HepG2 (cell line): ENCODE measurements at regions not wholly inside any gene's neighbourhood (a gene's known extent, or its start where the extent isn't known, plus 50 kb on each side); places are given as distances from the start of the nearest gene placed in this dataset.

Experiments
- ATAC-seq: fragments of 200-7000 bp; cut with Tn5 transposase; 3 replicates; pipeline ENCODE4 v1.9.1; 2020; ENCODE audit warnings: mild to moderate bottlenecking, moderate library complexity
- BruUV-seq: library from RNA; stranded (reverse); fragments of 400-500 nt; replicated peaks from 2 replicates; lab custom pipeline; 2021; lab: Mats Ljungman, UMichigan
- CTCF ChIA-PET: fragments of 300-600 bp; formaldehyde crosslinking; extraction: SDS; loops from one replicate; lab custom pipeline; 2021; ENCODE audit warnings: low total read pairs, inconsistent platforms, low intra/inter-chr PET ratio; lab: Yijun Ruan, JAX
- POLR2A ChIA-PET: fragments of 350-600 bp; sonication (Branson Sonifier 250); formaldehyde crosslinking; loops from one replicate; lab custom pipeline; 2020; ENCODE audit warnings: antibody characterized with exemption, inconsistent platforms; lab: Yijun Ruan, JAX
- DNase-seq: peaks from one replicate; pipeline ENCODE4 v3.0.0-alpha.2; 2015; ENCODE audit warnings: low spot score
- FAIRE-seq: peaks from 3 replicates; lab custom pipeline; 2011; peaks lifted over from hg19 to GRCh38; lab: Jason Lieb, UNC
- H2AFZ ChIP-seq: one replicate; pipeline ENCODE4 v1.6.1; 2011; ENCODE audit warnings: low read length, inconsistent platforms
- H3K27ac ChIP-seq: fragments of 300-600 bp; 3 replicates; pipeline ENCODE4 v1.8.0; 2011; ENCODE audit warnings: mixed run types, mild to moderate bottlenecking, mixed read lengths, low read length, inconsistent platforms; ENCODE audit not compliant: insufficient read depth; ENCODE audit errors: extremely low read length
- H3K27me3 ChIP-seq, 2 experiments: fragments of 200-600 bp in 1 of 2; 2 replicates in 1 of 2; 3 replicates in 1 of 2; pipeline versions ENCODE4 v1.6.0 to v1.8.0; 2011; ENCODE audit warnings: low read length in 2 of 2, mild to moderate bottlenecking in 2 of 2, moderate library complexity in 2 of 2, inconsistent platforms in 1 of 2; ENCODE audit not compliant: insufficient read depth in 2 of 2, control insufficient read depth in 1 of 2
- H3K36me3 ChIP-seq, 2 experiments: fragments of 200-600 bp in 1 of 2; replicated peaks in 1 of 2; 2 replicates in 1 of 2; 3 replicates in 1 of 2; pipeline versions ENCODE4 v1.5.1 to v1.8.0; 2011; ENCODE audit warnings: low read length in 2 of 2, inconsistent platforms in 1 of 2; ENCODE audit not compliant: insufficient read depth in 2 of 2, control insufficient read depth in 1 of 2
- H3K4me1 ChIP-seq: 2 replicates; pipeline ENCODE4 v1.5.1; 2012; ENCODE audit warnings: low read length, inconsistent platforms; ENCODE audit not compliant: insufficient read depth
- H3K4me2 ChIP-seq: 2 replicates; pipeline ENCODE4 v1.6.0; 2011; ENCODE audit warnings: low read depth, low read length, inconsistent platforms
- H3K4me3 ChIP-seq, 3 experiments: fragments of 200-600 bp in 1 of 3; sonication (generic), shearing (Covaris generic) in 1 of 3; replicated peaks in 1 of 3; 2 replicates each; pipeline ENCODE4 v1.5.1; 2011 to 2016; ENCODE audit warnings: low read length in 3 of 3, inconsistent platforms in 2 of 3, low read depth in 2 of 3, mild to moderate bottlenecking in 2 of 3, control low read depth in 1 of 3, mixed read lengths in 1 of 3; ENCODE audit not compliant: insufficient read depth in 1 of 3
- H3K79me2 ChIP-seq: one replicate; pipeline ENCODE4 v1.6.1; 2011; ENCODE audit warnings: low read length, inconsistent platforms; ENCODE audit not compliant: insufficient read depth
- H3K9ac ChIP-seq: 2 replicates; pipeline ENCODE4 v1.6.0; 2011; ENCODE audit warnings: mild to moderate bottlenecking, low read depth, low read length, inconsistent platforms; ENCODE audit not compliant: insufficient read depth
- H3K9me3 ChIP-seq: 2 replicates; pipeline ENCODE4 v1.5.1; 2012; ENCODE audit warnings: mild to moderate bottlenecking, low read length
- H4K20me1 ChIP-seq: 2 replicates; pipeline ENCODE4 v1.6.0; 2011; ENCODE audit warnings: inconsistent platforms, mild to moderate bottlenecking, low read length, moderate library complexity; ENCODE audit not compliant: insufficient read depth
- AFF4 ChIP-seq: sonication (generic); formaldehyde crosslinking; IDR thresholded peaks from 2 replicates; pipeline ENCODE4 v1.4.0; 2020; ENCODE audit warnings: missing genetic modification reagents
- ARID3A ChIP-seq: IDR thresholded peaks from 2 replicates; pipeline ENCODE4 v1.6.1; 2012; ENCODE audit warnings: low read depth, low read length, improper control_type of control experiment
- DNMT1 ChIP-seq: sonication (generic); formaldehyde crosslinking; IDR thresholded peaks from 2 replicates; pipeline ENCODE4 v1.5.1; 2020; ENCODE audit warnings: mild to moderate bottlenecking, missing genetic modification reagents
- EED ChIP-seq: sonication (generic); formaldehyde crosslinking; IDR thresholded peaks from 2 replicates; pipeline ENCODE4 v1.5.0; 2020; ENCODE audit warnings: mild to moderate bottlenecking, missing genetic modification reagents
- ESRRA ChIP-seq: sonication (generic); formaldehyde crosslinking; IDR thresholded peaks from 2 replicates; pipeline ENCODE4 v1.5.1; 2020; ENCODE audit warnings: mild to moderate bottlenecking, low read depth, missing genetic modification reagents
- KDM5B ChIP-seq: sonication (generic); formaldehyde crosslinking; IDR thresholded peaks from 2 replicates; pipeline ENCODE4 v1.4.0; 2020; ENCODE audit warnings: missing genetic modification reagents, mild to moderate bottlenecking, borderline replicate concordance
- SIX4 ChIP-seq: sonication (generic); formaldehyde crosslinking; IDR thresholded peaks from 2 replicates; pipeline ENCODE4 v1.4.0; 2020; ENCODE audit warnings: missing genetic modification reagents
- TRIM22 ChIP-seq: fragments of 450-650 bp; IDR thresholded peaks from 2 replicates; pipeline ENCODE4 v1.6.1; 2017
- ZBTB21 ChIP-seq: sonication (generic); formaldehyde crosslinking; IDR thresholded peaks from 2 replicates; pipeline ENCODE4 v1.4.0; 2020; ENCODE audit warnings: missing genetic modification reagents
- ZFP36 ChIP-seq: fragments of 150-350 bp; IDR thresholded peaks from 2 replicates; pipeline ENCODE4 v1.6.1; 2018; ENCODE audit warnings: borderline replicate concordance, low read length, low read depth; ENCODE audit not compliant: partially characterized antibody
- ZFYVE20 ChIP-seq: sonication (generic); formaldehyde crosslinking; IDR thresholded peaks from 2 replicates; pipeline ENCODE4 v1.8.0; 2023; ENCODE audit warnings: low read depth, mild to moderate bottlenecking, moderate library complexity, missing genetic modification reagents, borderline replicate concordance
- ZNF580 ChIP-seq: IDR thresholded peaks from 2 replicates; pipeline ENCODE4 v1.6.1; 2016; ENCODE audit warnings: low read depth, borderline replicate concordance
- ZNF800 ChIP-seq: sonication (generic); formaldehyde crosslinking; IDR thresholded peaks from 2 replicates; pipeline ENCODE4 v1.4.0; 2020; ENCODE audit warnings: missing genetic modification reagents
- ZSCAN29 ChIP-seq: sonication (generic); formaldehyde crosslinking; conservative IDR thresholded peaks from 2 replicates; pipeline ENCODE4 v1.4.0; 2020; ENCODE audit warnings: mild to moderate bottlenecking, missing genetic modification reagents
- ZSCAN31 ChIP-seq: sonication (generic); formaldehyde crosslinking; IDR thresholded peaks from 2 replicates; pipeline ENCODE4 v1.5.0; 2020; ENCODE audit warnings: low read depth, mild to moderate bottlenecking, missing genetic modification reagents
- WGBS: methylation state at CpG from one replicate; pipeline ENCODE4 v1.1.6; 2017; ENCODE audit warnings: low lambda C conversion rate; 5-methylcytosine and 5-hydroxymethylcytosine counted together
- in situ Hi-C: cut with HindIII; loops from 2 replicates; pipeline ENCODE4 v1.10.0; 2017; ENCODE audit warnings: low pct_unique_long_range_greater_than_20kb; ENCODE audit not compliant: extremely low pct_ligation_motif_present
- intact Hi-C: fragments of 100-400 bp; cut with micrococcal nuclease; formaldehyde crosslinking; loops from one replicate; pipeline ENCODE4 v1.10.0; 2022; ENCODE audit not compliant: unreplicated experiment

- ATAC-seq (no peak), FAIRE-seq (no peak), DNase-seq (no peak)
- H3K36me3 ChIP-seq, result no peaks in the 10 kb centered on the region
- no peaks in the 10 kb centered on the region for H4K20me1 ChIP-seq
- H3K9ac ChIP-seq, result no peak overlapping the region
- H3K4me2 ChIP-seq, result no peak overlapping the region
- H3K27ac ChIP-seq, result no peak overlapping the region
- no peak overlapping the region for H2AFZ ChIP-seq
- no peaks in the 10 kb centered on the region for H3K4me1 ChIP-seq
- H3K27me3 ChIP-seq, result no peaks in the 10 kb centered on the region; a peak in 1 of 5 replicates
- intact Hi-C loops (no loop called here), in situ Hi-C loops (no loop called here)
- no TSS peak for BruUV-seq
- no peak overlapping the region for H3K4me3 ChIP-seq
- CTCF ChIA-PET, result no interaction called here
- POLR2A ChIA-PET, result no interaction called here
- WGBS, result 3% methylated on average over 1 of the region's 1 CpG
- H3K79me2 ChIP-seq, result no peaks in the 10 kb centered on the region
- no peaks in the 10 kb centered on the region for H3K9me3 ChIP-seq
- TF ChIP-seq ZFP36 (no peak), DNMT1 (no peak), ZNF800 (CRISPR knock-in tag) (no peak), ZFYVE20 (CRISPR knock-in tag) (no peak), SIX4 (CRISPR knock-in tag) (no peak), TRIM22 (no peak), EED (CRISPR knock-in tag) (no peak), ZBTB21 (CRISPR knock-in tag) (no peak), ARID3A (no peak), ZSCAN29 (CRISPR knock-in tag) (no peak), KDM5B (CRISPR knock-in tag) (no peak), ZSCAN31 (CRISPR knock-in tag) (no peak), AFF4 (CRISPR knock-in tag) (no peak), ESRRA (CRISPR knock-in tag) (no peak), ZNF580 (CRISPR knock-in tag) (no peak)
Observed at GRCh38 chr12:102611995-102612394, 131.6 kb upstream of the IGF1 start.
